Nephron (organoid): ENCODE measurements at regions not wholly inside any gene's neighbourhood (a gene's known extent, or its start where the extent isn't known, plus 50 kb on each side); places are given as distances from the start of the nearest gene placed in this dataset.
"Not testable (repeated sequence)": the region's sequence is repeated elsewhere in the genome, so short reads cannot be mapped to it uniquely, and the experiment has no call there.

Experiments used
- H3K27ac Mint-ChIP-seq, 3 experiments: 2 replicates each; pipeline ENCODE4 v1.8.0; 2020; ENCODE audit warnings: mixed read lengths in 3 of 3, mild to moderate bottlenecking in 2 of 3, moderate library complexity in 1 of 3
- H3K27me3 Mint-ChIP-seq: 2 replicates; pipeline ENCODE4 v1.8.0; 2021; ENCODE audit warnings: low read depth, mild to moderate bottlenecking, moderate library complexity, mixed read lengths
- H3K36me3 Mint-ChIP-seq: 2 replicates; pipeline ENCODE4 v1.8.0; 2020; ENCODE audit warnings: low read depth, mixed read lengths
- H3K4me1 Mint-ChIP-seq: 2 replicates; pipeline ENCODE4 v1.8.0; 2020; ENCODE audit warnings: mixed read lengths
- H3K4me3 Mint-ChIP-seq, 3 experiments: 2 replicates each; pipeline ENCODE4 v1.8.0; 2020; ENCODE audit warnings: mild to moderate bottlenecking in 3 of 3, mixed read lengths in 3 of 3, moderate library complexity in 2 of 3
- H3K9me3 Mint-ChIP-seq: 2 replicates; pipeline ENCODE4 v1.8.0; 2020; ENCODE audit warnings: mixed read lengths
- CTCF ChIP-seq, 3 experiments: fragments of 200-600 bp; sonication (generic); IDR thresholded peaks; one replicate each; pipeline ENCODE4 v1.5.0; 2021; ENCODE audit warnings: antibody characterized with exemption in 3 of 3; ENCODE audit not compliant: unreplicated experiment in 3 of 3

GRCh38 chrX:111581086-111581485 is 69.6 kb downstream of the SERTM2 start:
- Mint-ChIP-seq H3K4me3 (no peak overlapping the region), H3K27ac (no peak overlapping the region), H3K27me3 (no peaks in the 10 kb centered on the region), H3K9me3 (no peaks in the 10 kb centered on the region), H3K36me3 (no peaks in the 10 kb centered on the region), H3K4me1 (peaks cover 11% of the 10 kb centered on the region)
- no peak for TF ChIP-seq CTCF (IDR thresholded peaks at IDR 0.05; ENCODE audit: unreplicated experiment in 3 of 3)

GRCh38 chrX:111585337-111585736 is 73.9 kb downstream of the SERTM2 start:
- H3K36me3 Mint-ChIP-seq: no peaks in the 10 kb centered on the region
- no peak for TF ChIP-seq CTCF (IDR thresholded peaks at IDR 0.05; ENCODE audit: unreplicated experiment in 3 of 3)
- no peak overlapping the region for H3K4me3 Mint-ChIP-seq
- peaks cover 2% of the 10 kb centered on the region for H3K9me3 Mint-ChIP-seq
- H3K4me1 Mint-ChIP-seq: peaks cover 17% of the 10 kb centered on the region
- H3K27ac Mint-ChIP-seq: peak overlapping the region in 1 of 3 experiments; percentile 35
- H3K27me3 Mint-ChIP-seq: no peaks in the 10 kb centered on the region

- H3K4me1 Mint-ChIP-seq, H3K27ac Mint-ChIP-seq, H3K36me3 Mint-ChIP-seq, H3K27me3 Mint-ChIP-seq, H3K9me3 Mint-ChIP-seq, H3K4me3 Mint-ChIP-seq: not testable (repeated sequence)
Measured at GRCh38 chrX:111594348-111594877, 83.0 kb downstream of the SERTM2 start.

- Mint-ChIP-seq H3K27ac (no peak overlapping the region), H3K4me3 (no peak overlapping the region)
Measured at GRCh38 chrX:111597967-111598366, 83.0 kb upstream of the ALG13 start.

GRCh38 chrX:111608724-111609123 is 72.2 kb upstream of the ALG13 start:
- no peak for TF ChIP-seq CTCF (IDR thresholded peaks at IDR 0.05; ENCODE audit: unreplicated experiment in 3 of 3)
- no peaks in the 10 kb centered on the region for H3K27me3 Mint-ChIP-seq
- H3K4me1 Mint-ChIP-seq: peaks cover 8% of the 10 kb centered on the region
- no peaks in the 10 kb centered on the region for H3K9me3 Mint-ChIP-seq
- H3K4me3 Mint-ChIP-seq: no peak overlapping the region
- H3K27ac Mint-ChIP-seq: no peak overlapping the region
- no peaks in the 10 kb centered on the region for H3K36me3 Mint-ChIP-seq

More at GRCh38 chrX:111597967-111598366, 83.0 kb upstream of the ALG13 start:
- peaks cover 9% of the 10 kb centered on the region for H3K4me1 Mint-ChIP-seq
- no peaks in the 10 kb centered on the region for H3K36me3 Mint-ChIP-seq
- no peak for TF ChIP-seq CTCF (IDR thresholded peaks at IDR 0.05; ENCODE audit: unreplicated experiment in 3 of 3)
- H3K27me3 Mint-ChIP-seq: no peaks in the 10 kb centered on the region
- H3K9me3 Mint-ChIP-seq: no peaks in the 10 kb centered on the region

- Mint-ChIP-seq H3K4me1 (peaks cover 8% of the 10 kb centered on the region), H3K9me3 (no peaks in the 10 kb centered on the region), H3K27ac (no peak overlapping the region), H3K4me3 (no peak overlapping the region), H3K27me3 (no peaks in the 10 kb centered on the region), H3K36me3 (no peaks in the 10 kb centered on the region)
- TF ChIP-seq CTCF (IDR thresholded peaks at IDR 0.05; ENCODE audit: unreplicated experiment in 3 of 3): no peak
Measured at GRCh38 chrX:111609206-111609605, 71.8 kb upstream of the ALG13 start.
